HG03103 (cell line): ENCODE measurements at regions not wholly inside any gene's neighbourhood (a gene's known extent, or its start where the extent isn't known, plus 50 kb on each side); places are given as distances from the start of the nearest gene placed in this dataset.
"Not testable (repeated sequence)": the region's sequence is repeated elsewhere in the genome, so short reads cannot be mapped to it uniquely, and the experiment has no call there.

Experiments
- ATAC-seq: cut with Tn5 transposase; IDR thresholded peaks from one replicate; pipeline ENCODE4 v1.9.1; 2021; ENCODE audit warnings: low read depth; ENCODE audit not compliant: unreplicated experiment

- not testable (repeated sequence) for ATAC-seq
Observed at GRCh38 chr12:83870921-83871599, 1041.5 kb downstream of the SLC6A15 start.

GRCh38 chr12:83866477-83866876, 1046.1 kb downstream of the SLC6A15 start:
- ATAC-seq: no peak

- no peak for ATAC-seq
Observed at GRCh38 chr12:83865431-83865830, 1047.2 kb downstream of the SLC6A15 start.

- ATAC-seq: no peak
Observed at GRCh38 chr12:83864054-83864453, 1048.5 kb downstream of the SLC6A15 start.

GRCh38 chr12:83859021-83859420, 1053.6 kb downstream of the SLC6A15 start:
- ATAC-seq: no peak

- no peak for ATAC-seq
Observed at GRCh38 chr12:83856803-83857202, 1055.8 kb downstream of the SLC6A15 start.

GRCh38 chr12:83850531-83850930, 1062.1 kb downstream of the SLC6A15 start:
- no peak for ATAC-seq

GRCh38 chr12:83848702-83849101, 1063.9 kb downstream of the SLC6A15 start:
- ATAC-seq: no peak

GRCh38 chr12:83843541-83843940, 1069.1 kb downstream of the SLC6A15 start:
- ATAC-seq: no peak

GRCh38 chr12:83841620-83842019, 1071.0 kb downstream of the SLC6A15 start:
- no peak for ATAC-seq

GRCh38 chr12:83827860-83828259, 1084.7 kb downstream of the SLC6A15 start:
- no peak for ATAC-seq

- no peak for ATAC-seq
Observed at GRCh38 chr12:83827193-83827592, 1085.4 kb downstream of the SLC6A15 start.

GRCh38 chr12:83826112-83826511, 1086.5 kb downstream of the SLC6A15 start:
- ATAC-seq: peak; percentile 70

GRCh38 chr12:83823386-83824045, 1089.1 kb downstream of the SLC6A15 start:
- ATAC-seq: peak; percentile 96

- no peak for ATAC-seq
Observed at GRCh38 chr12:83821967-83822366, 1090.6 kb downstream of the SLC6A15 start.

- no peak for ATAC-seq
Observed at GRCh38 chr12:83818881-83819280, 1093.7 kb downstream of the SLC6A15 start.

- ATAC-seq: no peak
Observed at GRCh38 chr12:83817730-83818129, 1094.9 kb downstream of the SLC6A15 start.

GRCh38 chr12:83808591-83808990, 1104.0 kb downstream of the SLC6A15 start:
- ATAC-seq: no peak

- no peak for ATAC-seq
Observed at GRCh38 chr12:83807871-83808270, 1104.7 kb downstream of the SLC6A15 start.

GRCh38 chr12:83805873-83806272, 1106.7 kb downstream of the SLC6A15 start:
- ATAC-seq: no peak

- ATAC-seq: no peak
Observed at GRCh38 chr12:83805156-83805772, 1107.3 kb downstream of the SLC6A15 start.

- ATAC-seq: no peak
Observed at GRCh38 chr12:83801972-83802371, 1110.6 kb downstream of the SLC6A15 start.
